RCC 7860 (cell line): ENCODE measurements at regions not wholly inside any gene's neighbourhood (a gene's known extent, or its start where the extent isn't known, plus 50 kb on each side); places are given as distances from the start of the nearest gene placed in this dataset.

Source experiments
- DNase-seq: peaks from one replicate; pipeline ENCODE4 v3.0.0-alpha.2; 2015; ENCODE audit warnings: low spot score
- FAIRE-seq: peaks from 2 replicates; lab custom pipeline; 2012; peaks lifted over from hg19 to GRCh38; lab: Jason Lieb, UNC

- no peak for FAIRE-seq
- DNase-seq = no peak
Measured at GRCh38 chr13:106721599-106721998, 153.7 kb upstream of the ARGLU1 start.

GRCh38 chr13:106714271-106714982, 146.5 kb upstream of the ARGLU1 start:
- DNase-seq (no peak), FAIRE-seq (no peak)

GRCh38 chr13:106712381-106712780, 144.4 kb upstream of the ARGLU1 start:
- FAIRE-seq = no peak
- no peak for DNase-seq

- no peak for FAIRE-seq
- no peak for DNase-seq
Measured at GRCh38 chr13:106710266-106710665, 142.3 kb upstream of the ARGLU1 start.

GRCh38 chr13:106709522-106709921, 141.6 kb upstream of the ARGLU1 start:
- no peak for FAIRE-seq
- no peak for DNase-seq

GRCh38 chr13:106702505-106702904, 134.6 kb upstream of the ARGLU1 start:
- no peak for DNase-seq
- FAIRE-seq = no peak

GRCh38 chr13:106701771-106702341, 133.9 kb upstream of the ARGLU1 start:
- no peak for DNase-seq
- FAIRE-seq = no peak

- DNase-seq (no peak), FAIRE-seq (no peak)
Measured at GRCh38 chr13:106700439-106700838, 132.5 kb upstream of the ARGLU1 start.

GRCh38 chr13:106700007-106700406, 132.1 kb upstream of the ARGLU1 start:
- DNase-seq (no peak), FAIRE-seq (no peak)

- FAIRE-seq = no peak
- DNase-seq = no peak
Measured at GRCh38 chr13:106699311-106699710, 131.4 kb upstream of the ARGLU1 start.

GRCh38 chr13:106696719-106697118, 128.8 kb upstream of the ARGLU1 start:
- DNase-seq (no peak), FAIRE-seq (no peak)

GRCh38 chr13:106696140-106696539, 128.2 kb upstream of the ARGLU1 start:
- DNase-seq (no peak), FAIRE-seq (no peak)

GRCh38 chr13:106695139-106695538, 127.2 kb upstream of the ARGLU1 start:
- FAIRE-seq = no peak
- DNase-seq = no peak

GRCh38 chr13:106691861-106692260, 123.9 kb upstream of the ARGLU1 start:
- DNase-seq = no peak
- FAIRE-seq = no peak

GRCh38 chr13:106691341-106691740, 123.4 kb upstream of the ARGLU1 start:
- DNase-seq (no peak), FAIRE-seq (no peak)

GRCh38 chr13:106690779-106691178, 122.8 kb upstream of the ARGLU1 start:
- DNase-seq (no peak), FAIRE-seq (no peak)

- DNase-seq (no peak), FAIRE-seq (no peak)
Measured at GRCh38 chr13:106689906-106690305, 122.0 kb upstream of the ARGLU1 start.

GRCh38 chr13:106688940-106689339, 121.0 kb upstream of the ARGLU1 start:
- no peak for FAIRE-seq

GRCh38 chr13:106686163-106686562, 118.2 kb upstream of the ARGLU1 start:
- FAIRE-seq (no peak), DNase-seq (no peak)

More at GRCh38 chr13:106688940-106689339, 121.0 kb upstream of the ARGLU1 start:
- DNase-seq = no peak

- DNase-seq = no peak
- FAIRE-seq = no peak
Measured at GRCh38 chr13:106685143-106685542, 117.2 kb upstream of the ARGLU1 start.

- no peak for FAIRE-seq
- DNase-seq = no peak
Measured at GRCh38 chr13:106683918-106684317, 116.0 kb upstream of the ARGLU1 start.

GRCh38 chr13:106683179-106683578, 115.2 kb upstream of the ARGLU1 start:
- DNase-seq (no peak), FAIRE-seq (no peak)

GRCh38 chr13:106681997-106682396, 114.1 kb upstream of the ARGLU1 start:
- no peak for FAIRE-seq
- DNase-seq = no peak
